Lung (tissue), 11 donors: ENCODE measurements at regions not wholly inside any gene's neighbourhood (a gene's known extent, or its start where the extent isn't known, plus 50 kb on each side); places are given as distances from the start of the nearest gene placed in this dataset.
A peak's percentile ranks its signal among the peaks of the same experiment; 100 is the strongest.

Experiments used
- ATAC-seq: fragments of 200-7000 bp; cut with Tn5 transposase; one replicate; pipeline ENCODE4 v1.9.1; 2020; ENCODE audit warnings: moderate number of reproducible peaks; ENCODE audit not compliant: insufficient read depth, low FRiP score
- DNase-seq, 3 donors: peaks; one replicate each; pipeline ENCODE4 v3.0.0-alpha.2; 2013 to 2017
- H3K27ac ChIP-seq, 2 donors: one replicate each; pipeline ENCODE4 v1.5.1; 2013; ENCODE audit warnings: mild to moderate bottlenecking in 2 of 2, moderate library complexity in 2 of 2, control low read depth in 1 of 2, inconsistent platforms in 1 of 2, low read depth in 1 of 2, low read length in 1 of 2
- H3K27me3 ChIP-seq, 3 donors: one replicate each; pipeline ENCODE4 v1.5.1; 2013; ENCODE audit warnings: low read length in 2 of 3; ENCODE audit not compliant: control insufficient read depth in 3 of 3, insufficient read depth in 3 of 3
- H3K36me3 ChIP-seq, 4 donors: one replicate each; pipeline ENCODE4 v1.5.1; 2013; ENCODE audit warnings: low read length in 4 of 4, mild to moderate bottlenecking in 1 of 4, moderate library complexity in 1 of 4; ENCODE audit not compliant: control insufficient read depth in 4 of 4, insufficient read depth in 4 of 4
- H3K4me1 ChIP-seq, 5 donors: one replicate each; pipeline ENCODE4 v1.5.1; 2013; ENCODE audit warnings: low read length in 5 of 5, mild to moderate bottlenecking in 2 of 5, moderate library complexity in 1 of 5; ENCODE audit not compliant: control insufficient read depth in 5 of 5, insufficient read depth in 5 of 5
- H3K4me3 ChIP-seq: one replicate; pipeline ENCODE4 v1.5.1; 2013; ENCODE audit warnings: mild to moderate bottlenecking, control low read depth, moderate library complexity
- H3K9ac ChIP-seq, 2 donors: one replicate each; pipeline ENCODE4 v1.5.1; 2013; ENCODE audit warnings: low read length in 2 of 2, control low read depth in 1 of 2; ENCODE audit not compliant: insufficient read depth in 1 of 2
- H3K9me3 ChIP-seq, 4 donors: one replicate each; pipeline ENCODE4 v1.5.1; 2013; ENCODE audit warnings: low read length in 3 of 4, mild to moderate bottlenecking in 1 of 4, moderate library complexity in 1 of 4; ENCODE audit not compliant: control insufficient read depth in 4 of 4, insufficient read depth in 3 of 4
- WGBS, 2 donors: extraction: QIAGEN DNeasy Blood & Tissue Kit; methylation state at CpG; one replicate each; pipeline ENCODE4 v1.1.7; 2013; 5-methylcytosine and 5-hydroxymethylcytosine counted together
- TF ChIP-seq, protein P1 (sequence below): IDR thresholded peaks from 2 replicates; pipeline ENCODE4 v1.5.1; 2012; ENCODE audit warnings: mild to moderate bottlenecking; ENCODE audit errors: control extremely low read depth, extremely low read depth
- donor health status: control.
- donor health status: control.
- donor health status: Bipolar disorder and iron deficiency.
- donor health status: healthy.
- donor health status: DM: yes; HTN: yes; CAD: no.

GRCh38 chr3:150306906-150307305 lies 101.2 kb upstream of the TSC22D2 start:
- DNase-seq (peak in 1 of 3 donors; percentile 43), ATAC-seq (no peak)
- Histone ChIP-seq H3K27me3 (no peaks in the 10 kb centered on the region), H3K4me1 (peaks cover 0 to 71% (median 0%) of the 10 kb centered on the region in 5 donors), H3K4me3 (no peak overlapping the region), H3K36me3 (no peaks in the 10 kb centered on the region), H3K9me3 (no peaks in the 10 kb centered on the region), H3K27ac (no peak overlapping the region), H3K9ac (peak overlapping the region in 1 of 2 donors; percentile 4)
- WGBS, 2 donors: 78 to 81% methylated on average over 5 of the region's 5 CpGs
- TF ChIP-seq, protein P1, sequence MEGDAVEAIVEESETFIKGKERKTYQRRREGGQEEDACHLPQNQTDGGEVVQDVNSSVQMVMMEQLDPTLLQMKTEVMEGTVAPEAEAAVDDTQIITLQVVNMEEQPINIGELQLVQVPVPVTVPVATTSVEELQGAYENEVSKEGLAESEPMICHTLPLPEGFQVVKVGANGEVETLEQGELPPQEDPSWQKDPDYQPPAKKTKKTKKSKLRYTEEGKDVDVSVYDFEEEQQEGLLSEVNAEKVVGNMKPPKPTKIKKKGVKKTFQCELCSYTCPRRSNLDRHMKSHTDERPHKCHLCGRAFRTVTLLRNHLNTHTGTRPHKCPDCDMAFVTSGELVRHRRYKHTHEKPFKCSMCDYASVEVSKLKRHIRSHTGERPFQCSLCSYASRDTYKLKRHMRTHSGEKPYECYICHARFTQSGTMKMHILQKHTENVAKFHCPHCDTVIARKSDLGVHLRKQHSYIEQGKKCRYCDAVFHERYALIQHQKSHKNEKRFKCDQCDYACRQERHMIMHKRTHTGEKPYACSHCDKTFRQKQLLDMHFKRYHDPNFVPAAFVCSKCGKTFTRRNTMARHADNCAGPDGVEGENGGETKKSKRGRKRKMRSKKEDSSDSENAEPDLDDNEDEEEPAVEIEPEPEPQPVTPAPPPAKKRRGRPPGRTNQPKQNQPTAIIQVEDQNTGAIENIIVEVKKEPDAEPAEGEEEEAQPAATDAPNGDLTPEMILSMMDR: no peak

GRCh38 chr3:150306083-150306482 lies 102.0 kb upstream of the TSC22D2 start:
- 69 to 91% methylated on average over 3 of the region's 3 CpGs for WGBS, 2 donors
- Histone ChIP-seq H3K27ac (no peak overlapping the region), H3K27me3 (no peaks in the 10 kb centered on the region), H3K36me3 (no peaks in the 10 kb centered on the region), H3K4me1 (peaks cover 0 to 66% (median 5%) of the 10 kb centered on the region in 5 donors), H3K9ac (no peak overlapping the region), H3K4me3 (no peak overlapping the region), H3K9me3 (no peaks in the 10 kb centered on the region)
- DNase-seq (no peak), ATAC-seq (no peak)
- TF ChIP-seq, protein P1: no peak

GRCh38 chr3:150303768-150304167 lies 104.3 kb upstream of the TSC22D2 start:
- Histone ChIP-seq H3K9me3 (no peaks in the 10 kb centered on the region), H3K4me1 (peaks cover 0 to 71% (median 12%) of the 10 kb centered on the region in 5 donors), H3K9ac (no peak overlapping the region), H3K36me3 (no peaks in the 10 kb centered on the region), H3K27ac (no peak overlapping the region), H3K4me3 (no peak overlapping the region), H3K27me3 (no peaks in the 10 kb centered on the region)
- WGBS, 2 donors: 89 to 93% methylated on average over 3 of the region's 3 CpGs
- DNase-seq (no peak), ATAC-seq (no peak)
- TF ChIP-seq, protein P1: no peak

GRCh38 chr3:150302246-150302645 lies 105.9 kb upstream of the TSC22D2 start:
- no peak overlapping the region for H3K27ac ChIP-seq

More at GRCh38 chr3:150302246-150302645, 105.9 kb upstream of the TSC22D2 start:
- H3K27me3 ChIP-seq: no peaks in the 10 kb centered on the region
- H3K36me3 ChIP-seq: no peaks in the 10 kb centered on the region
- ATAC-seq (no peak), DNase-seq (no peak)
- H3K9ac ChIP-seq: no peak overlapping the region
- H3K4me3 ChIP-seq: no peak overlapping the region
- TF ChIP-seq, protein P1: no peak
- peaks cover 0 to 57% (median 12%) of the 10 kb centered on the region in 5 donors for H3K4me1 ChIP-seq
- no peaks in the 10 kb centered on the region for H3K9me3 ChIP-seq
